ENCODE measurements at regions not wholly inside any gene's neighbourhood (a gene's known extent, or its start where the extent isn't known, plus 50 kb on each side); places are given as distances from the start of the nearest gene placed in this dataset.

GRCh38 chr2:22694856-22695255 lies 690.1 kb upstream of the KLHL29 start:
- intact Hi-C loops (cut with DNase I; ENCODE audit: low total_unique reads): no loop called here
- no peak for TF ChIP-seq CTCF (IDR thresholded peaks at IDR 0.05 in 4 of 5, conservative IDR thresholded peaks at IDR 0.05 in 1 of 5)
- TF ChIP-seq POLR2A (IDR thresholded peaks at IDR 0.05): no peak
- no peaks in the 10 kb centered on the region for H3K9me3 ChIP-seq
- no peak for DNase-seq
- in situ Hi-C loops (cut with MboI; ENCODE audit: low sequenced_read_pairs in 4 of 4): no loop called here
- no peaks in the 10 kb centered on the region for H3K27me3 ChIP-seq
- ATAC-seq: no peak
- H3K27ac ChIP-seq: no peak overlapping the region
- no peaks in the 10 kb centered on the region for H3K36me3 ChIP-seq
- H3K4me3 ChIP-seq: no peak overlapping the region
- H3K4me1 ChIP-seq: no peaks in the 10 kb centered on the region

GRCh38 chr2:22697054-22697788 lies 687.8 kb upstream of the KLHL29 start:
- no peaks in the 10 kb centered on the region for H3K27me3 ChIP-seq
- in situ Hi-C loops (cut with MboI; ENCODE audit: low sequenced_read_pairs in 4 of 4): no loop called here
- H3K4me3 ChIP-seq: no peak overlapping the region
- H3K4me1 ChIP-seq: no peaks in the 10 kb centered on the region
- H3K9me3 ChIP-seq: no peaks in the 10 kb centered on the region
- H3K36me3 ChIP-seq: no peaks in the 10 kb centered on the region
- no peak for ATAC-seq
- intact Hi-C loops (cut with DNase I; ENCODE audit: low total_unique reads): no loop called here
- TF ChIP-seq POLR2A (IDR thresholded peaks at IDR 0.05) (no peak), CTCF (IDR thresholded peaks at IDR 0.05 in 4 of 5, conservative IDR thresholded peaks at IDR 0.05 in 1 of 5) (no peak)
- DNase-seq: no peak
- H3K27ac ChIP-seq: no peak overlapping the region

DNA sequence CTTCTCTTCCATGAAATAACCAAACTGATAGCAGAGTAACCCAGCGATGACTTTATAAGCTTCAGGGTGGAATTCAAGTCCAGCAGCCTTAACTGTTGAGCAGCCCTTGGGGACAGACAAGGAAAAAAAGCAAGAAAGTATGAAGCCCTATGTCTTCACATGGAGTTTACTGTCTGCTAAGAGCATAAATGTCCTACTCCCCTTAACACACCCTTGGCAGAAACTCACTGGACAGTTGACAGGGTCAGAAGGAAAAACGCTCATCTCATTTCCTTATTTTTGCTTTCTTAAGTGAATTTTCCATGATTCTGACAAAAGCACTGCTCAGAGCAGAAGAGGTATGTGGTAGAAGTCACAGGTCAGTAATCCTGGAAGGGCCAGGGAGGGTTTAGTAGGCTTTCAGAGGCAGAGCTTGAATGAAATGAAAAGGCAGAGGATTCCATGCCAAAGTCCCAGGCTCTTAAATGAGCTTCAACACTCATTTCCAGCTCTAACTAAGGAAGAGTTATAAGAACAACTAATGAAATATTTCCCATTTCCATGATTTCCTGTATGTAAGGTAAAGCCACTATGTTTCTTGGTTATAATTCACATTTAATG lies 683.3 kb upstream of the KLHL29 start:
- Histone ChIP-seq H3K36me3 (no peaks in the 10 kb centered on the region), H3K27me3 (no peaks in the 10 kb centered on the region), H3K9me3 (no peaks in the 10 kb centered on the region), H3K4me3 (no peak overlapping the region), H3K4me1 (no peaks in the 10 kb centered on the region), H3K27ac (no peak overlapping the region)
- DNase-seq (no peak), ATAC-seq (no peak)
- intact Hi-C loops (cut with DNase I; ENCODE audit: low total_unique reads) (no loop called here), in situ Hi-C loops (cut with MboI; ENCODE audit: low sequenced_read_pairs in 4 of 4) (no loop called here)
- TF ChIP-seq POLR2A (IDR thresholded peaks at IDR 0.05) (no peak), CTCF (IDR thresholded peaks at IDR 0.05 in 4 of 5, conservative IDR thresholded peaks at IDR 0.05 in 1 of 5) (no peak)

- H3K4me1 ChIP-seq: no peaks in the 10 kb centered on the region
- H3K4me3 ChIP-seq: no peak overlapping the region
- intact Hi-C loops (cut with DNase I; ENCODE audit: low total_unique reads) (no loop called here), in situ Hi-C loops (cut with MboI; ENCODE audit: low sequenced_read_pairs in 4 of 4) (no loop called here)
- H3K27ac ChIP-seq: no peak overlapping the region
- DNase-seq (no peak), ATAC-seq (no peak)
- TF ChIP-seq CTCF (IDR thresholded peaks at IDR 0.05 in 4 of 5, conservative IDR thresholded peaks at IDR 0.05 in 1 of 5) (no peak), POLR2A (IDR thresholded peaks at IDR 0.05) (no peak)
- no peaks in the 10 kb centered on the region for H3K27me3 ChIP-seq
- no peaks in the 10 kb centered on the region for H3K36me3 ChIP-seq
- H3K9me3 ChIP-seq: no peaks in the 10 kb centered on the region
Observed at GRCh38 chr2:22703286-22703920, 681.6 kb upstream of the KLHL29 start.

Measured in gastrocnemius medialis (tissue), 4 donors.